Effector memory CD4-positive, alpha-beta T cell (primary cell): ENCODE measurements at regions not wholly inside any gene's neighbourhood (a gene's known extent, or its start where the extent isn't known, plus 50 kb on each side); places are given as distances from the start of the nearest gene placed in this dataset.

Source experiments
- DNase-seq, 3 donors: peaks; one replicate each; pipeline ENCODE4 v3.0.0-alpha.2; 2020
- H3K27ac ChIP-seq: 2 replicates; pipeline ENCODE4 v1.7.0; 2013; ENCODE audit warnings: mild to moderate bottlenecking, low read length, moderate library complexity; ENCODE audit not compliant: insufficient read depth, poor library complexity, severe bottlenecking
- H3K27me3 ChIP-seq: replicated peaks from 2 replicates; pipeline ENCODE4 v1.7.0; 2013; ENCODE audit warnings: mild to moderate bottlenecking, low read length; ENCODE audit not compliant: insufficient read depth, control insufficient read depth, poor library complexity, severe bottlenecking
- H3K36me3 ChIP-seq: 2 replicates; pipeline ENCODE4 v1.7.0; 2013; ENCODE audit warnings: mild to moderate bottlenecking, low read length, moderate library complexity; ENCODE audit not compliant: control insufficient read depth, insufficient read depth
- H3K4me1 ChIP-seq: 2 replicates; pipeline ENCODE4 v1.7.0; 2013; ENCODE audit warnings: low read length, mild to moderate bottlenecking; ENCODE audit not compliant: control insufficient read depth, insufficient read depth, poor library complexity, severe bottlenecking
- H3K4me3 ChIP-seq: 2 replicates; pipeline ENCODE4 v1.7.0; 2013; ENCODE audit warnings: low read length, low read depth, mild to moderate bottlenecking; ENCODE audit not compliant: insufficient read depth, poor library complexity, severe bottlenecking
- H3K9me3 ChIP-seq: 2 replicates; pipeline ENCODE4 v1.7.0; 2013; ENCODE audit warnings: mild to moderate bottlenecking, low read length, moderate library complexity; ENCODE audit not compliant: control insufficient read depth

DNA sequence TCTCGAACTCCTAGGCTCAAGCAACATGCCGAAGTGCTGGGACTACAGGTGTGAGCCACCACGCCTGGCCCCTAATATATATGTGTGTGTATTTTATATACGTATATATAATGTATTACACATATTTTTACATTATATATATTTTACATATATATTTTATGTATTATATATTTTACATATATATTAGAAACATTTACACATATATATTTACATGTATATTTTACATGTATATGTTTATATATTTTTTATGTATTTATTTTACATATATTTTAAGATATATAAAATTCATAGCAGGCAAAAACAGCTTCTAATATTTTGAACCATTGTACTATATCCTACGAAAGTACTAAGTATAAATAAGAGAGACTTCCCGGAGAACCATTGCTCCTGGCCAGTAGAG lies 455.1 kb downstream of the XYLT1 start:
- Histone ChIP-seq H3K9me3 (no peaks in the 10 kb centered on the region), H3K27me3 (no peaks in the 10 kb centered on the region)

DNA sequence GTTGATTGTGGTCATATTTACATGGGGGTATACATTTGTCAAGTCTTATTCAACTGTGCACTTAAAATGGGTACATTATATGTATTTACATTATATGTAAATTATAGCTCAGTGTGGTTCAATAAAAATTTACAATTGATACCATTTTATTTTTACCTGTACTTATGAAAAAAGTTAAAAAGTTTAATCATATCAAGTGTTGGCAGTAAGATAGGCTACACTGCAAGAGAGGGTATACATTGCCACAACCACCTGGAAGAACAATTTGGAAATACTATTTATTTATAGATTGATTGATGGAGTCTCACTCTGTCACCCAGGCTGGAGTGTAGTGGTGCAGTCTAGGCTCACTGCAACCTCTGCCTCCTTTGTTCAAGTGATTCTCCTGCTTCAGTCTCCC lies 453.3 kb downstream of the XYLT1 start:
- Histone ChIP-seq H3K36me3 (no peaks in the 10 kb centered on the region), H3K4me3 (no peak overlapping the region), H3K9me3 (no peaks in the 10 kb centered on the region), H3K27me3 (no peaks in the 10 kb centered on the region), H3K27ac (no peak overlapping the region), H3K4me1 (peaks cover 6% of the 10 kb centered on the region)
- no peak for DNase-seq

More for the DNA sequence above, 455.1 kb downstream of the XYLT1 start:
- Histone ChIP-seq H3K27ac (no peak overlapping the region), H3K4me3 (no peak overlapping the region), H3K4me1 (peaks cover 6% of the 10 kb centered on the region), H3K36me3 (no peaks in the 10 kb centered on the region)
- no peak for DNase-seq

DNA sequence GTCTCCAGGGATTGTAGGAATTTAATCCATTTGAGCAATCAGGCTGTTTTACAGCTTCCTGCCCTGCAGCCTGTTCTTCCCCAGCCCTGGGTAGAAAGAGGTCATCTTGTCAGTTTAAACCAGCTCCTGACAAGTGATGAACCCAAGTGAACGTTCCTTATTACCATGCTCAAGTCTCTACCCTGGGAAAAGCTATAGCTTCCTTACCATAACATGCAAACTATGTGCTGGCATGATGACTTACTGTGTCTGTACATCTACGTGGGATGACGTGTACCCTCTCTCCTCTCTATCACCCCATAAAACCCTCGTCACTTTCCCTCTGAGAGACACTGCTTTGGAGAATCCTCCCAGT lies 452.2 kb downstream of the XYLT1 start:
- Histone ChIP-seq H3K27me3 (no peaks in the 10 kb centered on the region), H3K36me3 (no peaks in the 10 kb centered on the region), H3K4me1 (no peaks in the 10 kb centered on the region), H3K9me3 (no peaks in the 10 kb centered on the region), H3K27ac (no peak overlapping the region), H3K4me3 (no peak overlapping the region)
- DNase-seq = no peak

DNA sequence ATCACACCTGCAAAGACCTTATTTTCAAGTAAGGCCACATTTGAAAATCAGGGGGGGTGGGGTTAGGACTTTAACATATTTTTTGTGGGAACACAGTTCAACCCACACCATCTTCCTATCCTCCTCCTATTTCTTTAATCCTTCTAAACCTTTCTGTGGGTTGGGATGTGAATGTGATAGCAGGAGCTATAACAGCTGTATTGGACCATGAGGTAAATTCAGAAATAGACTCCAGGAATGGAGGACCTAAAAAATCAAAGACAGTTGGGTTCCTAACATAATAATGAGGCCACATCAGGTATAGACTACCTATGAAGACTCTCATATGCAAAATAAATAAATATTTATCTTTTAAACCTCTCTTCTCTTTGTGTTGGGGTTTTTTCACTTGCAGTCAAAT lies 451.4 kb downstream of the XYLT1 start:
- Histone ChIP-seq H3K27me3 (no peaks in the 10 kb centered on the region), H3K36me3 (no peaks in the 10 kb centered on the region), H3K9me3 (no peaks in the 10 kb centered on the region), H3K4me1 (no peaks in the 10 kb centered on the region), H3K4me3 (no peak overlapping the region), H3K27ac (no peak overlapping the region)
- no peak for DNase-seq

DNA sequence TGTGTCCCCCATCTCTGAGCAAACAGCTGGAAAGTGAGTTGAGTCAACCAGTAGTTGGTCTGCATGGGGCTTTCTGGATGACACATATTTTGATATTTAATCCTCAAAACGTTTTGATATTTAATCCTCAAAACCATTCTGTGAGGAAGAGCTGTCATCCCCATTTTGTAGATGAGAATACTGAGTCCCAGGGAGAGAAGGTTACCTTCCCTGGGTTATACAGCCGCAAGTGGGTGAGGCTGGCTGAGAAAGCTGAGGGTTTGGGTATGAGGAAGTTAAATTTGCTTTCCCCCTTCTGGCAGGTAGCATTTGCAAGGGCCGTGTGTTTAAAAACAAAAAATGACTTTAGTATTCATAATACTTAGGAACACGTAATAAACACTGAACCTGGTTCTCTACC lies 447.2 kb downstream of the XYLT1 start:
- H3K4me3 ChIP-seq = no peak overlapping the region
- H3K9me3 ChIP-seq = no peaks in the 10 kb centered on the region
- no peaks in the 10 kb centered on the region for H3K36me3 ChIP-seq
- DNase-seq = no peak
- H3K27ac ChIP-seq = no peak overlapping the region
- H3K27me3 ChIP-seq = no peaks in the 10 kb centered on the region
- H3K4me1 ChIP-seq = no peaks in the 10 kb centered on the region

DNA sequence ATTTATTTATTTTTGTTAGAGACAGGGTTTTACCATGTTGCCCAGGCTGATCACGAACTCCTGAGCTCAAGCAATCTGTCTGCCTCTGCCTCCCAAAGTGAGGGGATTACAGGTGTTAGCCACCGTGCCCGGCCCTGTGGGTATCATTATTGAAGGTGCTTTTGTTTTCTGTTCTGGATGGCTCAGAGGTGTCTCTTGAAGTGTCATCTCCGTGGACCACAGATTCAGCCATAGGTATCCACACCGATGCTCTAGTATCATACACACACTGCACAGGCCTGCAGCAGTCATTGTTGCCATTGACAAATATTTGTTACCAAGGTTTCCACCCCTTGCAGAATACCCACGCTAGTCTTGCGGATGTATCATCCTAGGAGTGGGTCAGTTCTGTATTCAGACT lies 446.2 kb downstream of the XYLT1 start:
- Histone ChIP-seq H3K4me1 (no peaks in the 10 kb centered on the region), H3K27ac (no peak overlapping the region), H3K9me3 (no peaks in the 10 kb centered on the region), H3K27me3 (no peaks in the 10 kb centered on the region), H3K36me3 (no peaks in the 10 kb centered on the region), H3K4me3 (no peak overlapping the region)
- no peak for DNase-seq

DNA sequence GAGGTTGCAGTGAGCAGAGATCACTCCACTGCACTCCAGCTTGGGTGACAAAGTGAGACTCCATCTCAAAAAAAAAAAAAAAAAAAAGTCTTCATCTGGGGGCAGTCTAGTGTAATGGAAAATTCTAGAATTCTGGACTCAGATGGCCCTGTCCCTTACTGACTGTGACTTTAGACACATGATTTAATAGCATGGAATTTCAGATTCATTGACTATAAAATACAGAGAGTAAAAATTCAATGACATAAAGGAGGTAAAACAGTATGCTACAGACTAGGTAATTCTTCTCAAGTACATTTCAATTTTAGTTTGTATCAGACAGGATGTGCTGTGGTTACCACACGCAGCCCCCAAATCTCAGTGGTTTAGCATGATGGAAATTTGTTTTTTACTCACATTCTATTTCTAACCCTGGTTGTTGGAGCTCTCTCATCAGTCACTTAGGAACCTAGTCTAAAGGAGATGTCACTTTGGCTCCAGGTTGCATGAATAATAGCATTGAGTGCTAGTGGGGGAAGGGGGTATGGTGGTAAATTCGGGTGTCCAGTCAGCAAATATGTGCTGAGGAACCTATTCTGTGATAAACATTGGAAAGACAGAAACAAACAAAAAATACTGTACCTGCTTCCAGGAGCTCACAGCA lies 444.0 kb downstream of the XYLT1 start:
- Histone ChIP-seq H3K27ac (no peak overlapping the region), H3K4me3 (no peak overlapping the region), H3K9me3 (no peaks in the 10 kb centered on the region), H3K36me3 (no peaks in the 10 kb centered on the region), H3K27me3 (no peaks in the 10 kb centered on the region), H3K4me1 (no peaks in the 10 kb centered on the region)
- DNase-seq = no peak

DNA sequence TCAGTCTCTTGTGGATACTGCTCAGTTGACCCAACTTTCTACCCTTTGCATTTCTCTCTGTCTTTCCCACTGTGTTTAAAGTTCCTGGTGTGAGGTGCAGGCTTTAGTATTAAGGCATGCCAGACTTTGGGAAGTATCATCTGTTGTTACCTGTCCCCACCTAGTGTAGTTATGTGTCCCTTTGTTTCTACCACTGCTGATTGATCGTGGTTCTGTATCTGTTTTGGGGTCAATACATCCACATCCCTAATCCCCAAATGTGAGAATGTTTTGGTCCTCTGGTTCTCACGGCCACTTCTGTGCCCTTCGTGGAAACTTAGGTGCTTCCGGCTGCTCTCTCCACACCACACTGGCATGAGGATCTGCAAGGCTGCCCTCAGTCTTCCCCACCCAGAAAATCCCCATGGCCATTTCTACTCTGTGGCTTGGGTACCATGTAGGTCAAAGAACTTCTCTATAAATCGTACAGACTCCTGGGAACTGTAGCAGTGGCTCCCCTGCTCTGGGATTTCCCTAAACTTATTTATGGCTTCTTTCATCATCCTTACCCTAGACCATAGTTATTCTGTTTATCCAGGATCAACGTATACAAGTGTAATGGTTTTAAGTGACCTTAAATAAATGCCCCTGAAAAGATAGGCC lies 443.2 kb downstream of the XYLT1 start:
- no peak for DNase-seq
- Histone ChIP-seq H3K27ac (no peak overlapping the region), H3K4me3 (no peak overlapping the region)

DNA sequence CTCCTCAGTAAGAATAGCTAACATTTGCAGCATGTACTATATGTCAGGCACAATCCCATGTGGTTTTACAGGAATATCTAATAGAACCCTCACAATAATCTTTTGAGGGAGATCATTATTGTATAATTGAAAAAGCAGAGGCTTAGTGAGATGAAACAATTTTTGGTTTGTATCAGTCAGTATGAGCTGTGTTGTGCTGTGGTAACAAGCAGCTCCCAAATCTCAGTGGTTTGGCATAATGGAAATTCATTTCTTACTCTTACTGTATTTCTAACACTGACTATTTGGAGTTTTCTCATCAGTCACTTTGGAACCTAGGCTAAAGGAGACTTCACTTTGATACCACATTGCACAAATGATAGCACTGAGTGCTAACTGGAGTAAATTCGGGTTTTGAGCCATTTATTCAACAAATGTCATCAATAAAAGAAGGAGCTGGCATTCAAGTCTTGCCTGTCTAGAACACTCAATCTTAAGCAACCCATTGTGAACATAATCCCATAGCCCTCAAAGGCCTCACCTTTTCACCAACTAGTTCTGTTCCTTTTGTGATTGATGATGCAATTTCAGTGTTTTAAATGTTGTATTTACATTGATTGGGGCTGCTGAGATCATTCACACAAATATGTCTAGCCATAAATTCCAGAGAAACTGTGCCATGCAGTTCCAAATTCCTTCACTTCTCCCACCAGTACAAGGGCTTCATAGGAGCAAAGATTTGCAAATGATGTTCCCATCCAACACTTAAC lies 441.0 kb downstream of the XYLT1 start:
- Histone ChIP-seq H3K27me3 (no peaks in the 10 kb centered on the region), H3K4me3 (no peak overlapping the region), H3K4me1 (no peaks in the 10 kb centered on the region), H3K9me3 (no peaks in the 10 kb centered on the region), H3K36me3 (no peaks in the 10 kb centered on the region), H3K27ac (no peak overlapping the region)
- DNase-seq = no peak

More for the DNA sequence above, 443.2 kb downstream of the XYLT1 start:
- Histone ChIP-seq H3K36me3 (no peaks in the 10 kb centered on the region), H3K4me1 (no peaks in the 10 kb centered on the region), H3K9me3 (no peaks in the 10 kb centered on the region), H3K27me3 (no peaks in the 10 kb centered on the region)
